ENCODE measurements at regions not wholly inside any gene's neighbourhood (a gene's known extent, or its start where the extent isn't known, plus 50 kb on each side); places are given as distances from the start of the nearest gene placed in this dataset.

DNA sequence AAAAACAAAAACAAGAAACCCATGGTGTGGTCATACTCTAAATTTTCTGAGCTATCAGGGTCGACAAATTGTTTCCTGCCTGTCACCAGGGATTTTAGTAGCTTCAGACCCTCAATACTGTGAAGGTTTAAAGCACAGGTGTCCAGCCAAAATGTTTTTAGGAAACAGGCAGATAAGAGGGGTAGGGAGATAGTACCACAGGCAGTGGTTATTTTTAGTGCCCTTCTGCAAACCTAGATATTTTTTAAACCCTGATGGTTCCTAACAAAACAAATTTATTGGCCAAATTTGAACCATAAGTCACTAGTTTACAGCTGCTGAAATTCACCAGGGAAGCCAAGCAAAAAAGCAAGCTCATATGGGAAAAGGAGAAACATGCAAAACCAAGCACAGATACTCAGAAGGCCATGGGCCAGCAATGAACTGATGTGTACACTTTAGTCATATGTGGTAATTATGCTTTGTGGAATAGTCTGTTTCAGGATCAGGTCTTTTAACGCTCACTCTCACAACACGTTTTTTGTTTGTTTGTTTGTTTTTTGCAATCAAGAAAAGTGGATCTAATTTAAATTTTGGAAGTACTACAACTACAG is 156.8 kb upstream of the STK17B start:
- in situ Hi-C loops (cut with MboI; ENCODE audit: low sequenced_read_pairs) = no loop called here
- Histone ChIP-seq H3K4me3 (no peak overlapping the region), H3K9me3 (no peaks in the 10 kb centered on the region)

DNA sequence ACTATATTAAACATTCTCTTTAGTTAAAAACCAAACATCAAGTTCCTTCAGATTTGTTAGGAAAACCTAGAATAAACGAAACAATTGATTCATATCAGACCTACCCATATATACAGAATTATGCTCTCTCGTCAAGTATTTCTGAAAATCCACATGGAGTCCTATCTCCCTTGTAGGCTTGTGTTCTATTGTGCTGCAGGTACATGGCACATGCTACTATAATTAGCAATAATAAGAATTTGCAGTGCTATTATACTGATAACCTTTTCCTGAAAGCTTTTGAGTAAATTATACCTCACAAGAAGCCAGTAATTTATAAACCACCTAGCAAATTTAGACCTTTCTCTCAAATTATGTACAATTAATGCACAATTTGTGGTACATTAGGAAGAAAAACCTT is 158.6 kb upstream of the STK17B start:
- no peak overlapping the region for H3K4me3 ChIP-seq
- in situ Hi-C loops (cut with MboI; ENCODE audit: low sequenced_read_pairs) = no loop called here
- DNase-seq (ENCODE audit: low spot score in 2 of 2) = no peak
- H3K36me3 ChIP-seq (replicated peaks) = no peaks in the 10 kb centered on the region
- no peaks in the 10 kb centered on the region for H3K9me3 ChIP-seq
- H3K4me1 ChIP-seq = no peaks in the 10 kb centered on the region
- H3K27me3 ChIP-seq (ENCODE audit: low read depth) = peaks cover 38% of the 10 kb centered on the region

More for the DNA sequence above, 156.8 kb upstream of the STK17B start:
- Histone ChIP-seq H3K36me3 (replicated peaks) (no peaks in the 10 kb centered on the region), H3K4me1 (0 out of 2 replicates have a peak, but pooled peaks cover 4% of the 10 kb centered on the region), H3K27me3 (ENCODE audit: low read depth) (peaks cover 45% of the 10 kb centered on the region)
- no peak for DNase-seq (ENCODE audit: low spot score in 2 of 2)

DNA sequence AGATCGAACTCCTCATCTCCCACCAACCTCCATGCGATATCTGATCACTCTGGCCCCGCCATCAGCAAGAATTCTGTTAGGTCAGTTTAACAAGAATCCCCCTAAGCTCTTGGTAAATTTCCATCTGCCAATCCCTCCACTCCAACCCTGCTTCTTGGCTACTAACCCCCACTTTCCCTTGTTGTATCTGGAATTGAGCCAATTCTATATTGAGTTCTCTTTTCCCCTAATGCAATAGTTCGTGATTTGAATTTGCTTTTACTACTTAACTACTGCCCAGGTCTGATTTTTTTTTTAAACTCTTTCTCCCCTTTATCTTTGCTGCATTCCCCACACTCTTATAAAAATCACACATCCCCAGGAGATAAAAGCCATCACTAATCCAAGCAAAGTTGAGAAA is 159.3 kb upstream of the STK17B start:
- Histone ChIP-seq H3K9me3 (no peaks in the 10 kb centered on the region), H3K36me3 (replicated peaks) (no peaks in the 10 kb centered on the region), H3K4me3 (no peak overlapping the region), H3K27me3 (ENCODE audit: low read depth) (peaks cover 34% of the 10 kb centered on the region), H3K4me1 (no peaks in the 10 kb centered on the region)
- in situ Hi-C loops (cut with MboI; ENCODE audit: low sequenced_read_pairs) = no loop called here
- no peak for DNase-seq (ENCODE audit: low spot score in 2 of 2)

DNA sequence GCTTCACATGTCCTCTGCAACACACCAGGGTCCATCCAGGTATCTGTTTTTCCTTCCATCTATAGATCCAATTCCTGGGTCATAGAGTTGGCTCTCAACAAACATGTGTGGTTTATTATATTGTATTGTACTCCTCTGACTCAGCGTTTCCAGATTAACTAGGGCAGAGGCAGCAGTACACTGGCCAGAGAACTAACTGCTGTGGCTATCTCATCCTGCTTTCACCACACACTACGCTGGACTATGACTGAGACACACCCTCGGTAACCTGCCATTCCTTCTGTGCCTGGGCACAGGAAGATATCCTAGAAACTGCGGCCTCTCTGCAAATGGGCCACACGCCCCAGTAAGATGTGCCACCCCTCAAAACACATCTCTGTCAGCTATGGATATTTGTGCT is 159.8 kb upstream of the STK17B start:
- Histone ChIP-seq H3K4me1 (no peaks in the 10 kb centered on the region), H3K36me3 (replicated peaks) (no peaks in the 10 kb centered on the region), H3K9me3 (no peaks in the 10 kb centered on the region), H3K27me3 (ENCODE audit: low read depth) (peaks cover 30% of the 10 kb centered on the region), H3K4me3 (no peak overlapping the region)
- DNase-seq (ENCODE audit: low spot score in 2 of 2) = no peak
- in situ Hi-C loops (cut with MboI; ENCODE audit: low sequenced_read_pairs) = no loop called here

DNA sequence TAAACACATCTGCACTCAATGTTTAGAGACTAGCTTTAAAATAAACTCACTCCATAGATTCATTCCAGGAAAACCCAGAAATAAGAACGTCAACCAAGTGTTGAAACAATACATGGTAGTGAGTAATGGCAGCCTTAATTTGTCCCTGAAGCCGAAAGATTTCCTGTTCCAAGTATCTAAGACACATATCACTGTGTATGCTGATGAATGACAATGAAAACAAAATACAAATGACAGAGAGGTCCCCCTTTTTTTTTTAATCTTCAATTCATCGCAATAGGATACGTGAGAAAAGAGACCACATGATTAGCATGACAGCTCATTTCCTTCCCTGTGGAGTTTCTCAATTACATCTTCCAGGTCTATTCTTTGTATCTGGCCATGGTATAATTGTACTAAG is 160.5 kb upstream of the STK17B start:
- H3K36me3 ChIP-seq (replicated peaks) = no peaks in the 10 kb centered on the region
- no peaks in the 10 kb centered on the region for H3K9me3 ChIP-seq
- no peak for DNase-seq (ENCODE audit: low spot score in 2 of 2)
- peaks cover 26% of the 10 kb centered on the region for H3K27me3 ChIP-seq (ENCODE audit: low read depth)
- no peaks in the 10 kb centered on the region for H3K4me1 ChIP-seq
- in situ Hi-C loops (cut with MboI; ENCODE audit: low sequenced_read_pairs) = no loop called here
- no peak overlapping the region for H3K4me3 ChIP-seq

DNA sequence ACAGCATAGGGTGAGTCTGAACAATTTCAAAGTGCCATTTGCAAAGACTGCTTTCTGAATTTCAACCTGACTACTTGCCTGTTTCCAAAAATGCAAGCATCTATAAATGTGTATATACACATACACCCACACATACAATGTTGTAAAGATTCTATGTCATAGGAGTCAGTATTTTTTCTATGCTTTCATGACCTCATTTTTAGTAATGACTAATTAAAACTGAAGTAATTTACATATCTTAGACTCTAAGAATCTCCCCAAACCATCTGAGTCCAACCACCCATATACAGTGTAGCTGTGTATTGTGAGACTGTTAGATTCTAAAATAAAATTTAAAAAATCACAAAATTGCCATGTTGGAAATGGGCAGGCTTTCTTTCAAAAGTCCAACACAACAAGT is 162.0 kb upstream of the STK17B start:
- in situ Hi-C loops (cut with MboI; ENCODE audit: low sequenced_read_pairs) = no loop called here
- DNase-seq (ENCODE audit: low spot score in 2 of 2) = no peak
- no peaks in the 10 kb centered on the region for H3K4me1 ChIP-seq
- H3K27me3 ChIP-seq (ENCODE audit: low read depth) = peaks cover 20% of the 10 kb centered on the region
- no peaks in the 10 kb centered on the region for H3K36me3 ChIP-seq (replicated peaks)
- H3K4me3 ChIP-seq = no peak overlapping the region
- H3K9me3 ChIP-seq = no peaks in the 10 kb centered on the region

DNA sequence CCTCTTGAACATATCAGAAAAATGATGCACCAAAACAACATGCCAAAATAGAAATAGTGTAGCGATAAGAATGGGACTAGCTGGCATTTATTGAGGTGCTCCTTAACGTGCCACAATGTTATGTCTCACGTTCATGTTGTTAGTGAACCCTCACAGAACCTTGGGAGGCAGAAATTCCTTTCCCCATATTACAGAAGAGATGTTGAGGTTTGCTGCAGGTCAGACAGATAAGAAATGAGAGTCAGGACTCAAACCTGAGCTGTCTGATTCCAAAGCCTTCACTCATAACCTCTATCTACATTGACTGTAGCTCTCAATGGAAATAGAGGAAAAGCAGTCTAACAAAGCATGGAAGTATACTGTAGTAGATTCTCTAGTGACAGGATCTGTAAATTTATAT is 163.3 kb upstream of the STK17B start:
- no peaks in the 10 kb centered on the region for H3K9me3 ChIP-seq
- in situ Hi-C loops (cut with MboI; ENCODE audit: low sequenced_read_pairs) = no loop called here
- H3K36me3 ChIP-seq (replicated peaks) = no peaks in the 10 kb centered on the region
- H3K27me3 ChIP-seq (ENCODE audit: low read depth) = peaks cover 20% of the 10 kb centered on the region
- H3K4me1 ChIP-seq = no peaks in the 10 kb centered on the region
- DNase-seq (ENCODE audit: low spot score in 2 of 2) = no peak
- no peak overlapping the region for H3K4me3 ChIP-seq

DNA sequence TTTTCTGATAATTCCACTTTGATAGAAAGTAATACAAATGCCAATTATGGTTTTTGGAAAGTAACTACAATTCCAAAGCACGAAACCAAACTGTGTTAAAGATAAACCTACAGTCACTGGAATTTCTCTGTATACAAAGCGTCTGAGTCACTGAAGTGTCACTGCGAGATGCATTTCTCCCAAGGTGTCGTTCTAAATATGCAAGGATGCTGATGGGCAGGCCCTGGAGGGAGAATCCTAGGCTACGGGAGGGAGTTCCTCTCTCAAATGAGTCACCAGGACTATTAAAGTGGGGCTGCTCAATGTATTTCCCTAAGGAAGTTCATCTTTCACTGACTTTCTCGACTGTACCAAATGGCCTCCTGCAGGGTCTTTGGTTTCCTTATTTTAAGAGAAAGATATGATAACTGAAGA is 163.8 kb upstream of the STK17B start:
- in situ Hi-C loops (cut with MboI; ENCODE audit: low sequenced_read_pairs) = no loop called here
- no peak for DNase-seq (ENCODE audit: low spot score in 2 of 2)
- Histone ChIP-seq H3K27me3 (ENCODE audit: low read depth) (peaks cover 16% of the 10 kb centered on the region), H3K4me3 (no peak overlapping the region), H3K9me3 (no peaks in the 10 kb centered on the region), H3K4me1 (no peaks in the 10 kb centered on the region), H3K36me3 (replicated peaks) (no peaks in the 10 kb centered on the region)

DNA sequence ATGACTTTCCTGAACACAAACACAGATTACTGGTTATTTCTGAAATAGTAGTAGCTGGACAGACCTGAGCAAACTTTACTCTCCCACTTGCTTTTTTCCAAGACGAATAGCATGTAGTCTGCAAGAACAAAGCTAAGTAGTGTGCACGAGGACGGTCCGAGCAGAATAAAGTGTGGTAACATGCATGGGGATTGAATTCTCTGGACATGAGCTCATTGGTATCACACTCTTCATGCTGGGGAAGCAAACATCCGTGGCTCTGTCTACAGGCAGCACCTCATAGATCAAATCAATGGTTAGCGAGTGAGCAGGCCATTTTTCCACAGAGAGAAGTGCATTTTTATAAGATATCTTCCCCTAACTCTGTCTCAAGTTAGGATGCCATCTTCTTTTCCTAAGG is 164.8 kb upstream of the STK17B start:
- H3K9me3 ChIP-seq = no peaks in the 10 kb centered on the region
- H3K27me3 ChIP-seq (ENCODE audit: low read depth) = peaks cover 11% of the 10 kb centered on the region; the same call in 1 of the 2 replicates
- in situ Hi-C loops (cut with MboI; ENCODE audit: low sequenced_read_pairs) = no loop called here
- no peak overlapping the region for H3K4me3 ChIP-seq
- H3K4me1 ChIP-seq = no peaks in the 10 kb centered on the region
- no peak for DNase-seq (ENCODE audit: low spot score in 2 of 2)
- no peaks in the 10 kb centered on the region for H3K36me3 ChIP-seq (replicated peaks)

DNA sequence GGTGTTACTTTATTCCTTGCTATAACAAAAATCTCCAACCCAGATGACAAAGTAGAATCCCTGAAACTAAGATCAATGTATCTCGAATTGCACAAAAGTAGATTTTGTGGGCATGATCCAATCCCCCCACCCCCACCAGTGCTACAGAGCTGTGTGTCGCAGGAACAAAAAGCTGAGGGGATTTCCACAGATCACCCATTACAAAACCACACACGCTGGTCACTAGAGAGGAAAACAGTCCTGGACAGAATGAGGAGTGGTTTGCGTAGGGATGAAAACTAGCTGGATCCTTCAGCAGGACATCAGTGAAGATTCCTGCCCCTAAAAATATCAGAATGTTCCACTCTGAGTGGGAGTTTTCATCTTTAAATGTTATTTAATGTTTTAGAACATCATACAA is 165.3 kb upstream of the STK17B start:
- Histone ChIP-seq H3K4me1 (no peaks in the 10 kb centered on the region), H3K9me3 (no peaks in the 10 kb centered on the region), H3K27me3 (ENCODE audit: low read depth) (peaks cover 11% of the 10 kb centered on the region; the same call in 1 of the 2 replicates), H3K36me3 (replicated peaks) (no peaks in the 10 kb centered on the region), H3K4me3 (no peak overlapping the region)
- in situ Hi-C loops (cut with MboI; ENCODE audit: low sequenced_read_pairs) = no loop called here
- DNase-seq (ENCODE audit: low spot score in 2 of 2) = no peak

DNA sequence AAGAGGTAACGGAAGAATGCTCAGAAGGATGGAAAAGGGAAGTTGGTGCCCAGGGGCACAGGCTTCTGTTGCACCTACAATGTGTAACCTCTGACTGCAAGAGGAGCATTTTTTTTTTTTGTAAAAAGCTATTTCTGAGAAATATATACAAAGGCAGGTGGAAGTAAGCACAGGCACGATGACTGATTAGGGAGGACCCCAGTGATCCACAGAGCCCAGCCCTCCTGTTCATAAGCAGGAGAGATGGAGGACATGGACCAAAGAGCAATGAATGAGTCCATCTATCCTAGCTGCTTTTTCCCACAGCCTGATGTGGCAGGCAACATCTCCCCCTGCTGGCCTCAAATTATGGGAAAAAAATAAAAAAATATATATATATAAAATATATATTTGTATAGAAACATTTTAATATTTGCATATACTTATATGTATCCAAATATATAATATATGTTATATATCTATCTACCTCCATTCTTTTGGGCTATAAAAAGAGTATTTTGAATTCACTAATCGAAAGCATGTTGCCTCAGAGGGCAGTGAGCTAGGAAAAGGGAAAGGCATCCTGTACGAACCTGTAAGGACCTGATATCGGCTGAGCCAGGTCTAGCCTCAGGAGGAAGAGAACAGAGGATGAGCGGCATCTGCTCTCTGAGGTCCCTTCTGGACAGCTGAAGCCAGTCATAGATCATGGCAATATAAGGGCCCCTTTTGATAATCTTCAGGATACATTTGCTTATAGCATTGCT is 166.0 kb upstream of the STK17B start:
- DNase-seq (ENCODE audit: low spot score in 2 of 2) = no peak
- no peaks in the 10 kb centered on the region for H3K4me1 ChIP-seq
- no peaks in the 10 kb centered on the region for H3K36me3 ChIP-seq (replicated peaks)
- in situ Hi-C loops (cut with MboI; ENCODE audit: low sequenced_read_pairs) = no loop called here
- no peaks in the 10 kb centered on the region for H3K9me3 ChIP-seq
- H3K4me3 ChIP-seq = no peak overlapping the region
- peaks cover 11% of the 10 kb centered on the region; the same call in 1 of the 2 replicates for H3K27me3 ChIP-seq (ENCODE audit: low read depth)

DNA sequence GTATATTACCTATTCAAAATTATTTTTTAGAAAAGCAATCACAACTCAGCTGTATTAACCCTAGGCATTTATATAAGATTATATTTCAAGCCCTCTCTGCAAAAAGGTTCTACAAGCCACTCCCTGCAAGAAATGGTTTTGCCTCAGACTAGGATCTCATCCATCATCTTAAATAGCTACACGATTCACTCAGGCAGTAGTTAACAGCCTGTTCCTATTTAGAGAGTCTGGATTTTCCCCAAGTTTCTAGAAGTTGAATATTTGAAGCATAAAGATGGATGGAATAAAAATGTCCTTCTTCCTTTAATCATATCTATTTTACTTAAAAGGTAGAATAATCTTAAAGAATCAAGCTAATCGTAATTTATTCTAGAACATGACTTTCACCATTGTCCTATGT is 167.1 kb upstream of the STK17B start:
- H3K27me3 ChIP-seq (ENCODE audit: low read depth) = peaks cover 8% of the 10 kb centered on the region; the same call in 1 of the 2 replicates
- H3K9me3 ChIP-seq = no peaks in the 10 kb centered on the region
- H3K4me3 ChIP-seq = no peak overlapping the region
- in situ Hi-C loops (cut with MboI; ENCODE audit: low sequenced_read_pairs) = no loop called here
- H3K4me1 ChIP-seq = no peaks in the 10 kb centered on the region
- no peak for DNase-seq (ENCODE audit: low spot score in 2 of 2)
- H3K36me3 ChIP-seq (replicated peaks) = no peaks in the 10 kb centered on the region

DNA sequence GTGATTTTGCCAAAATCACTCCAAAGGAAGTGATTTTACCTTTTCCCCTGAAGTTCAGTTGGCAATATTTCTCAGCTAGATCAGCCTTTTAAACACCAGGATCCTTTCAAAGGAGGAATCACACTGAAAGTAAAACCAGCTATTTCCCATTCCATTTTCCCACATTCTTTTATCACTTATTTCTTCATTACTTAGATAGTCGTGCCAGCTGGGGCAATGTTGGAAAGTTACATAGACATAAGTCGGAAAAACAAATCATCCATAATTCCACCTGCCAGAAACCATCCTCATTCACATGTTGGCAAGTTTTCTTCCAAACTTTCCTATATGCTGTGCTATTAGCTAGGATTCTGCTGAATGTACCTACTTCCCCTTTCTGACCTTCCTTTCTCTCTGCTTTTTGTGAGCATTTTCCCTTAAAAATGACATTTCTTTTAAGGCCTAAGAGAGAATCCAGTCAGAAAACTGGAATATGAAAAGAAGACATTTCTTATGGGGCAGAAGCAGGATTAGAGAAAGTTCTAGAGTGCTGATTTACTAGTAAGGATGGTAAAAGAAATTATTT is 170.0 kb upstream of the STK17B start:
- H3K4me3 ChIP-seq = no peak overlapping the region
- no peaks in the 10 kb centered on the region for H3K4me1 ChIP-seq
- H3K36me3 ChIP-seq (replicated peaks) = no peaks in the 10 kb centered on the region
- no peaks in the 10 kb centered on the region for H3K9me3 ChIP-seq
- no peak for DNase-seq (ENCODE audit: low spot score in 2 of 2)
- H3K27me3 ChIP-seq (ENCODE audit: low read depth) = peaks cover 2% of the 10 kb centered on the region; the same call in 1 of the 2 replicates
- in situ Hi-C loops (cut with MboI; ENCODE audit: low sequenced_read_pairs) = no loop called here

DNA sequence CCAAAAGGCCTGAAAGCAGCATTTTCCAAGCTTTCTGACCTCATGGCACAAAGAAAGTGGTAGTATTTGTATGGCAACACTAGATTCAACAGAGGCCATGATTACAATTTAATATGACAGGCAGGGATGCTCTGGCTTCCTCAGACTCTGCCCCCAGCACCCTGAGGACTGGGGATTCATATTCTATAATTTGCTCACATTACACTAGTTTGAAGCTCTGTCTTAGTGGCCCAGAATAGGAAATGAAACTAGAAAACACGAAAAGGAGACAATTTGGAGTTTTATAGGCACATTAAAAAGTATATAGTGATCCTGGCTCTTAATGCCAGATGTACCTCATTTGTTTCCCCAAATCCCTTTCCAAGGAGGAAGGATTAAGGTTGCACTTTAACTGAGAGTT is 173.0 kb upstream of the STK17B start:
- H3K4me1 ChIP-seq = no peaks in the 10 kb centered on the region
- no peak for DNase-seq (ENCODE audit: low spot score in 2 of 2)
- H3K9me3 ChIP-seq = no peaks in the 10 kb centered on the region
- H3K27me3 ChIP-seq (ENCODE audit: low read depth) = no peaks in the 10 kb centered on the region
- in situ Hi-C loops (cut with MboI; ENCODE audit: low sequenced_read_pairs) = no loop called here
- no peak overlapping the region for H3K4me3 ChIP-seq
- no peaks in the 10 kb centered on the region for H3K36me3 ChIP-seq (replicated peaks)

Data from HAP-1 (cell line).